Lung (tissue), 11 donors: ENCODE measurements at regions not wholly inside any gene's neighbourhood (a gene's known extent, or its start where the extent isn't known, plus 50 kb on each side); places are given as distances from the start of the nearest gene placed in this dataset.

Source experiments
- ATAC-seq: fragments of 200-7000 bp; cut with Tn5 transposase; one replicate; pipeline ENCODE4 v1.9.1; 2020; ENCODE audit warnings: moderate number of reproducible peaks; ENCODE audit not compliant: insufficient read depth, low FRiP score
- DNase-seq, 3 donors: peaks; one replicate each; pipeline ENCODE4 v3.0.0-alpha.2; 2013 to 2017
- H3K27ac ChIP-seq, 2 donors: one replicate each; pipeline ENCODE4 v1.5.1; 2013; ENCODE audit warnings: mild to moderate bottlenecking in 2 of 2, moderate library complexity in 2 of 2, control low read depth in 1 of 2, inconsistent platforms in 1 of 2, low read depth in 1 of 2, low read length in 1 of 2
- H3K27me3 ChIP-seq, 3 donors: one replicate each; pipeline ENCODE4 v1.5.1; 2013; ENCODE audit warnings: low read length in 2 of 3; ENCODE audit not compliant: control insufficient read depth in 3 of 3, insufficient read depth in 3 of 3
- H3K36me3 ChIP-seq, 4 donors: one replicate each; pipeline ENCODE4 v1.5.1; 2013; ENCODE audit warnings: low read length in 4 of 4, mild to moderate bottlenecking in 1 of 4, moderate library complexity in 1 of 4; ENCODE audit not compliant: control insufficient read depth in 4 of 4, insufficient read depth in 4 of 4
- H3K4me1 ChIP-seq, 5 donors: one replicate each; pipeline ENCODE4 v1.5.1; 2013; ENCODE audit warnings: low read length in 5 of 5, mild to moderate bottlenecking in 2 of 5, moderate library complexity in 1 of 5; ENCODE audit not compliant: control insufficient read depth in 5 of 5, insufficient read depth in 5 of 5
- H3K4me3 ChIP-seq: one replicate; pipeline ENCODE4 v1.5.1; 2013; ENCODE audit warnings: mild to moderate bottlenecking, control low read depth, moderate library complexity
- H3K9ac ChIP-seq, 2 donors: one replicate each; pipeline ENCODE4 v1.5.1; 2013; ENCODE audit warnings: low read length in 2 of 2, control low read depth in 1 of 2; ENCODE audit not compliant: insufficient read depth in 1 of 2
- H3K9me3 ChIP-seq, 4 donors: one replicate each; pipeline ENCODE4 v1.5.1; 2013; ENCODE audit warnings: low read length in 3 of 4, mild to moderate bottlenecking in 1 of 4, moderate library complexity in 1 of 4; ENCODE audit not compliant: control insufficient read depth in 4 of 4, insufficient read depth in 3 of 4
- CTCF ChIP-seq: IDR thresholded peaks from 2 replicates; pipeline ENCODE4 v1.5.1; 2012; ENCODE audit warnings: mild to moderate bottlenecking; ENCODE audit errors: control extremely low read depth, extremely low read depth
- whole genome bisulfite sequencing, 2 donors: extraction: QIAGEN DNeasy Blood & Tissue Kit; methylation state at CpG; one replicate each; pipeline ENCODE4 v1.1.7; 2013; 5-methylcytosine and 5-hydroxymethylcytosine counted together
- donor health status: control.
- donor health status: control.
- donor health status: Bipolar disorder and iron deficiency.
- donor health status: healthy.
- donor health status: DM: yes; HTN: yes; CAD: no.

GRCh38 chr10:33863352-33863751 is 528.9 kb upstream of the NRP1 start:
- WGBS, 2 donors: 84 to 89% methylated on average over 3 of the region's 3 CpGs
- no peak for ATAC-seq

GRCh38 chr10:33862536-33863105 is 528.2 kb upstream of the NRP1 start:
- no peak overlapping the region for H3K27ac ChIP-seq
- H3K27me3 ChIP-seq: no peaks in the 10 kb centered on the region
- no peak overlapping the region for H3K9ac ChIP-seq
- no peaks in the 10 kb centered on the region for H3K9me3 ChIP-seq
- 92 to 93% methylated on average over 12 of the region's 12 CpGs for WGBS, 2 donors
- DNase-seq (no peak), ATAC-seq (no peak)
- H3K4me1 ChIP-seq: peaks cover 0 to 18% (median 2%) of the 10 kb centered on the region in 5 donors
- no peak for TF ChIP-seq CTCF
- no peak overlapping the region for H3K4me3 ChIP-seq
- H3K36me3 ChIP-seq: no peaks in the 10 kb centered on the region

More at GRCh38 chr10:33863352-33863751, 528.9 kb upstream of the NRP1 start:
- TF ChIP-seq CTCF: no peak
- H3K4me3 ChIP-seq: no peak overlapping the region
- H3K9ac ChIP-seq: no peak overlapping the region
- H3K9me3 ChIP-seq: no peaks in the 10 kb centered on the region
- no peak for DNase-seq
- H3K27me3 ChIP-seq: no peaks in the 10 kb centered on the region
- peaks cover 0 to 15% (median 2%) of the 10 kb centered on the region in 5 donors for H3K4me1 ChIP-seq
- no peaks in the 10 kb centered on the region for H3K36me3 ChIP-seq
- no peak overlapping the region for H3K27ac ChIP-seq

- Histone ChIP-seq H3K4me3 (no peak overlapping the region), H3K36me3 (no peaks in the 10 kb centered on the region), H3K9me3 (no peaks in the 10 kb centered on the region), H3K27me3 (no peaks in the 10 kb centered on the region), H3K27ac (no peak overlapping the region), H3K4me1 (peaks cover 0 to 15% (median 2%) of the 10 kb centered on the region in 5 donors), H3K9ac (no peak overlapping the region)
- no peak for DNase-seq
- WGBS, 2 donors: 55 to 70% methylated on average over 3 of the region's 3 CpGs
- ATAC-seq: no peak
- TF ChIP-seq CTCF: no peak
Measured at GRCh38 chr10:33861833-33862232, 527.4 kb upstream of the NRP1 start.
